MCF 10A (cell line): ENCODE measurements at regions not wholly inside any gene's neighbourhood (a gene's known extent, or its start where the extent isn't known, plus 50 kb on each side); places are given as distances from the start of the nearest gene placed in this dataset.
"Not testable (repeated sequence)": the region's sequence is repeated elsewhere in the genome, so short reads cannot be mapped to it uniquely, and the experiment has no call there.

Experiments
- BruUV-seq: library from RNA; stranded (reverse); fragments of 400-500 nt; replicated peaks from 2 replicates; lab custom pipeline; 2021; lab: Mats Ljungman, UMichigan
- CTCF ChIA-PET: fragments of 300-600 bp; sonication (Branson Sonifier 250); formaldehyde crosslinking; extraction: SDS; loops from one replicate; lab custom pipeline; 2021; ENCODE audit warnings: antibody characterized with exemption, inconsistent platforms; lab: Yijun Ruan, JAX
- POLR2A ChIA-PET: fragments of 300-600, 350-650 bp; sonication (Branson Sonifier 250); formaldehyde crosslinking; extraction: SDS; loops from one replicate; lab custom pipeline; 2020; ENCODE audit warnings: antibody characterized with exemption, inconsistent platforms; lab: Yijun Ruan, JAX
- DNase-seq: peaks from one replicate; pipeline ENCODE4 v3.0.0-alpha.2; 2018; ENCODE audit not compliant: unreplicated experiment
- H3K27ac Mint-ChIP-seq: one replicate; pipeline ENCODE4 v1.8.0; 2022; ENCODE audit warnings: mild to moderate bottlenecking, low read depth, mixed read lengths; ENCODE audit not compliant: unreplicated experiment
- H3K27me3 Mint-ChIP-seq: one replicate; pipeline ENCODE4 v1.8.0; 2022; ENCODE audit warnings: mixed read lengths; ENCODE audit not compliant: insufficient read depth, unreplicated experiment
- H3K36me3 Mint-ChIP-seq: one replicate; pipeline ENCODE4 v1.8.0; 2022; ENCODE audit warnings: mild to moderate bottlenecking, moderate library complexity, mixed read lengths; ENCODE audit not compliant: insufficient read depth, unreplicated experiment
- H3K4me1 Mint-ChIP-seq: one replicate; pipeline ENCODE4 v1.8.0; 2022; ENCODE audit warnings: mixed read lengths; ENCODE audit not compliant: insufficient read depth, unreplicated experiment
- H3K4me3 Mint-ChIP-seq: one replicate; pipeline ENCODE4 v1.8.0; 2022; ENCODE audit warnings: mild to moderate bottlenecking, moderate library complexity, mixed read lengths; ENCODE audit not compliant: unreplicated experiment
- H3K9me3 Mint-ChIP-seq: one replicate; pipeline ENCODE4 v1.8.0; 2022; ENCODE audit warnings: mixed read lengths; ENCODE audit not compliant: unreplicated experiment
- intact Hi-C: fragments of 100-400 bp; cut with micrococcal nuclease; formaldehyde crosslinking; loops from 2 replicates; pipeline ENCODE4 v1.14.1; 2022
- TF ChIP-seq, protein P1 (sequence below): fragments of 200-600 bp; IDR thresholded peaks from one replicate; pipeline ENCODE4 v1.8.0; 2022; ENCODE audit warnings: antibody characterized with exemption, mild to moderate bottlenecking; ENCODE audit not compliant: unreplicated experiment

DNA sequence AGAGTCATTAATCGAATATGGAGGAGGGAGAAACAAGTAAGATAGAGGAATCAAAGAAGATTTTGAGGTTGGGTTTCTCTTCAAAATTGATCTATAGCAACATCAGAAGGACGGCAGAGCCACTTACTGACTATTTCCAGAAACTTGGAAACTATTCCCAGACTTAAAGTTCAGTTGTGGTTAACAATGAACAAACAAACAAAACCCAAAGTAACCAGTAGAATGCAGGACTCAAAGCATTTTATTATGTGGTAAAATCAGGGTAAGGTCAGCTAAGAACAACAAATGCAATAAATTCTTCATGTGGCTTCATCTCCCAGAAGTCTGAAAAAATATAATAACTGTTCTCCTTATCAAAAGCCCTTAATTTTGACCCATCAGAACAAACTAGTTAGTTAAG, 54.9 kb upstream of the OSMR start:
- ChIA-PET POLR2A (interaction anchor here (1.1 kb wide), 1 partner anchor 8 kb away, joined by 3 read pairs; no protein-coding TSS in a partner anchor), CTCF (no interaction called here)
- intact Hi-C loops: no loop called here
- no peaks in the 10 kb centered on the region for H3K27me3 Mint-ChIP-seq
- H3K4me3 Mint-ChIP-seq: no peak overlapping the region
- H3K9me3 Mint-ChIP-seq: peaks cover 1% of the 10 kb centered on the region
- TF ChIP-seq, protein P1, sequence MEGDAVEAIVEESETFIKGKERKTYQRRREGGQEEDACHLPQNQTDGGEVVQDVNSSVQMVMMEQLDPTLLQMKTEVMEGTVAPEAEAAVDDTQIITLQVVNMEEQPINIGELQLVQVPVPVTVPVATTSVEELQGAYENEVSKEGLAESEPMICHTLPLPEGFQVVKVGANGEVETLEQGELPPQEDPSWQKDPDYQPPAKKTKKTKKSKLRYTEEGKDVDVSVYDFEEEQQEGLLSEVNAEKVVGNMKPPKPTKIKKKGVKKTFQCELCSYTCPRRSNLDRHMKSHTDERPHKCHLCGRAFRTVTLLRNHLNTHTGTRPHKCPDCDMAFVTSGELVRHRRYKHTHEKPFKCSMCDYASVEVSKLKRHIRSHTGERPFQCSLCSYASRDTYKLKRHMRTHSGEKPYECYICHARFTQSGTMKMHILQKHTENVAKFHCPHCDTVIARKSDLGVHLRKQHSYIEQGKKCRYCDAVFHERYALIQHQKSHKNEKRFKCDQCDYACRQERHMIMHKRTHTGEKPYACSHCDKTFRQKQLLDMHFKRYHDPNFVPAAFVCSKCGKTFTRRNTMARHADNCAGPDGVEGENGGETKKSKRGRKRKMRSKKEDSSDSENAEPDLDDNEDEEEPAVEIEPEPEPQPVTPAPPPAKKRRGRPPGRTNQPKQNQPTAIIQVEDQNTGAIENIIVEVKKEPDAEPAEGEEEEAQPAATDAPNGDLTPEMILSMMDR: no peak
- no peak overlapping the region for H3K27ac Mint-ChIP-seq
- no peak for DNase-seq
- BruUV-seq: no TSS peak
- H3K36me3 Mint-ChIP-seq: no peaks in the 10 kb centered on the region
- H3K4me1 Mint-ChIP-seq: no peaks in the 10 kb centered on the region

DNA sequence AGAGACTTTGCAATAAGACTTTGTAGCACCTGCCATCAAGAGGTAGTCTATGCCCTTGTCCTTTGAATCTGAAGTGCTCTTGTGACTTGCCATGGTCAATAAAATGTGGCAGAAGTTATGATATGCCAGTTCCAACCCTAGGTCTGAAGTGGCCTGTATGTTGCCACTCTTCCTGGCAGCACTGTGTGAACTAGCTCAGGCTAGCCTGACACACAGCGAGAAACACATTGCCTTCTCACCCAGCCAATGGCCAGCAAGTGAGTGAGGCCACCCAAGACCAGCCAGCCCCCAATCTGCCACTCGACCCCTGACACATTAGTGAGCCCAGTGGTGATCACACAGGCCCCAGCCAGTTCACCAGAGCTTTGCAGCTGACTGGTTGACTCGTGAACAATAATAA, 52.7 kb upstream of the OSMR start:
- H3K36me3 Mint-ChIP-seq: no peaks in the 10 kb centered on the region
- no peaks in the 10 kb centered on the region for H3K9me3 Mint-ChIP-seq
- TF ChIP-seq, protein P1: no peak
- H3K4me3 Mint-ChIP-seq: no peak overlapping the region
- no TSS peak for BruUV-seq
- intact Hi-C loops: no loop called here
- ChIA-PET CTCF (interaction anchor here (0.6 to 2.5 kb wide), 4 partner anchors 11 to 652 kb away, joined by 3 to 9 read pairs (median 6); no protein-coding TSS in a partner anchor), POLR2A (no interaction called here)
- peak overlapping the region; percentile 60 for H3K27ac Mint-ChIP-seq
- no peaks in the 10 kb centered on the region for H3K27me3 Mint-ChIP-seq
- DNase-seq: no peak
- no peaks in the 10 kb centered on the region for H3K4me1 Mint-ChIP-seq

DNA sequence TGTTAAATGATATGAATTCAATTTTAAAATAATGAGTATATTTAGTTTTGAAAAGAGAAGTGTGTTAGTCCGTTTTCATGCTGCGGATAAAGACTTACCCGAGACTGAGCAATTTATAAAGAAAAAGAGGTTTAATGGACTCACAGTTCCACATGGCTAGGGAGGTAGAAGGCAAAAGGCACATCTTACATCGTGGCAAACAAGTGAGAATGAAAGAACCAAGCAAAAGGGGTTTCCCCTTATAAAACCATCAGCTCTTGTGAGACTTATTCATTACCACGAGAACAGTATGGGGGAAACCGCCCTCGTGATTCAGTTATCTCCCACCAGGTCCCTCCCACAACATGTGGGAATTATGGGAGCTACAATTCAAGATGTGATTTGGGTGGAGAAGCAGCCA, 51.8 kb upstream of the OSMR start:
- DNase-seq, H3K36me3 Mint-ChIP-seq, H3K4me1 Mint-ChIP-seq, intact Hi-C loops, H3K9me3 Mint-ChIP-seq, POLR2A ChIA-PET, BruUV-seq, H3K27me3 Mint-ChIP-seq, H3K4me3 Mint-ChIP-seq: not testable (repeated sequence)
- CTCF ChIA-PET: interaction anchor here (0.6 to 2.5 kb wide), 7 partner anchors 12 to 373 kb away, joined by 3 to 9 read pairs (median 3); no protein-coding TSS in a partner anchor
- H3K27ac Mint-ChIP-seq: peak overlapping the region; percentile 60

DNA sequence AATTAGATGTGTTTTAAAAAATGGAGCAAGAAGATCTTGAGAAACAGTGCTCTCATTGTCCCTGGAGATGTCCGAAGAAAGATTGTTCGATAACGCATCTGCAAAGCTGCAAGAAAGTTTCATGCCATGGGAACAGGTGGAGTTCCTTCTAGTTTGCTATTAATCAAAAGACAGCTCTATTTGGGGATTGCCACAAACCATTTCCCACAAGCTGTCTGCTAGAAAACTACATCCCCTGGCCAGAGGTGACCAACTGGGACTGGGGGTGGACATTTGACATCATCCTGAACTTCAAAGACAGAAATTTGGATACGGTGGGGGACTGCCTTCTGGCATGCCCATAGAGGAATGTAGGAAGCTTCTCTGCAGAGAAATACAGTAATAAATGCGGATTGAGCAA, 50.8 kb upstream of the OSMR start:
- no TSS peak for BruUV-seq
- no peak overlapping the region for H3K4me3 Mint-ChIP-seq
- no peaks in the 10 kb centered on the region for H3K9me3 Mint-ChIP-seq
- POLR2A ChIA-PET: interaction anchor here (1.3 kb wide), 1 partner anchor 353 kb away, joined by 4 read pairs; no protein-coding TSS in a partner anchor
- CTCF ChIA-PET: interaction anchor here (0.8 to 2.5 kb wide), 4 partner anchors 15 to 374 kb away, joined by 3 to 8 read pairs (median 4); no protein-coding TSS in a partner anchor
- H3K27ac Mint-ChIP-seq: no peak overlapping the region
- intact Hi-C loops: no loop called here
- H3K27me3 Mint-ChIP-seq: no peaks in the 10 kb centered on the region
- no peaks in the 10 kb centered on the region for H3K4me1 Mint-ChIP-seq
- H3K36me3 Mint-ChIP-seq: no peaks in the 10 kb centered on the region
- TF ChIP-seq, protein P1: no peak
- DNase-seq: no peak
